Caco-2 (cell line): ENCODE measurements at regions not wholly inside any gene's neighbourhood (a gene's known extent, or its start where the extent isn't known, plus 50 kb on each side); places are given as distances from the start of the nearest gene placed in this dataset.
A peak's percentile ranks its signal among the peaks of the same experiment; 100 is the strongest.
"Not testable (repeated sequence)": the region's sequence is repeated elsewhere in the genome, so short reads cannot be mapped to it uniquely, and the experiment has no call there.

Source experiments
- BruUV-seq: library from RNA; stranded (reverse); fragments of 400-500 nt; replicated peaks from 2 replicates; lab custom pipeline; 2021; lab: Mats Ljungman, UMichigan
- CTCF ChIA-PET: fragments of 300-600 bp; sonication (Branson Sonifier 250); formaldehyde crosslinking; loops from one replicate; lab custom pipeline; 2022; ENCODE audit warnings: antibody characterized with exemption; lab: Charles Lee
- POLR2A ChIA-PET: fragments of 300-600 bp; sonication (Branson Sonifier 250); formaldehyde crosslinking; loops from one replicate; lab custom pipeline; 2022; ENCODE audit warnings: antibody characterized with exemption; lab: Charles Lee
- DNase-seq, 2 experiments: peaks; one replicate each; pipeline versions ENCODE4 v3.0.0 to v3.0.0-alpha.2; 2020 to 2022
- H3K27me3 ChIP-seq: replicated peaks from 2 replicates; pipeline ENCODE4 v1.6.0; 2011; ENCODE audit warnings: low read length; ENCODE audit not compliant: control insufficient read depth, insufficient read depth
- H3K36me3 ChIP-seq: 2 replicates; pipeline ENCODE4 v1.5.1; 2011; ENCODE audit warnings: low read length; ENCODE audit not compliant: control insufficient read depth, insufficient read depth
- H3K4me1 ChIP-seq: fragments of 250-450 bp; sonication (Bioruptor Pico); 2 replicates; pipeline ENCODE4 v1.5.1; 2020; ENCODE audit warnings: mild to moderate bottlenecking
- H3K4me3 ChIP-seq: 2 replicates; pipeline ENCODE4 v1.5.1; 2011; ENCODE audit warnings: low read depth, mild to moderate bottlenecking, control low read depth, low read length
- H3K9me3 ChIP-seq: fragments of 250-450 bp; sonication (Bioruptor Pico); 2 replicates; pipeline ENCODE4 v1.5.1; 2020; ENCODE audit warnings: mild to moderate bottlenecking, moderate library complexity
- H3K27ac Mint-ChIP-seq: one replicate; pipeline ENCODE4 v1.8.0; 2022; ENCODE audit warnings: mixed read lengths; ENCODE audit not compliant: unreplicated experiment
- H3K27me3 Mint-ChIP-seq: one replicate; pipeline ENCODE4 v1.8.0; 2022; ENCODE audit warnings: mixed read lengths; ENCODE audit not compliant: insufficient read depth, unreplicated experiment
- H3K36me3 Mint-ChIP-seq: one replicate; pipeline ENCODE4 v1.8.0; 2022; ENCODE audit warnings: mild to moderate bottlenecking, mixed read lengths; ENCODE audit not compliant: insufficient read depth, unreplicated experiment
- H3K4me1 Mint-ChIP-seq: one replicate; pipeline ENCODE4 v1.8.0; 2022; ENCODE audit warnings: low read depth, mixed read lengths; ENCODE audit not compliant: unreplicated experiment
- H3K4me3 Mint-ChIP-seq: one replicate; pipeline ENCODE4 v1.8.0; 2022; ENCODE audit warnings: mild to moderate bottlenecking, moderate library complexity, mixed read lengths; ENCODE audit not compliant: unreplicated experiment
- H3K9me3 Mint-ChIP-seq: one replicate; pipeline ENCODE4 v1.8.0; 2022; ENCODE audit warnings: mixed read lengths; ENCODE audit not compliant: unreplicated experiment
- intact Hi-C: fragments of 100-400 bp; cut with micrococcal nuclease; formaldehyde crosslinking; loops from one replicate; pipeline ENCODE4 v1.10.0; 2022; ENCODE audit not compliant: unreplicated experiment

DNA sequence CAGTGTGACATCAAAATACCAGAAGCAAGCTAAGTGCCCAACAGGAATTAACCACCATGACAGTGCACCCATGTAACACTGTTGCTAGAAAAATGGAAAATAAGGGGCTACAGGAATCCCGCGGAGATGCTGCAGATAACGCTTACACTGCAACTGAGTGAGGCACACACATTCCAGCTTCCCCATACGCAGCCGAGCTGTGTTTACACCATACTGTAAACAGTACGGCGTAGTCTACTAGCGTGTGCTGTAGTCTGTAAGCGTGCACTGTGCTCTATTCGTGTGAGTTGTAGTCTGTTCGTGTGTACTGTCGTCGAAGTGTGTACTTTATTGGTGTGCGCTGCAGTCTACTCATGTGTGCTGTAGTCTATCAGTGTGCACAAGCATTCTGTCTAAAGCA is 5372.2 kb upstream of the TPTE start:
- H3K9me3 ChIP-seq, H3K4me3 ChIP-seq, intact Hi-C loops, H3K36me3 Mint-ChIP-seq, CTCF ChIA-PET, H3K27me3 ChIP-seq, H3K4me3 Mint-ChIP-seq, H3K4me1 Mint-ChIP-seq, H3K9me3 Mint-ChIP-seq, POLR2A ChIA-PET, BruUV-seq, DNase-seq, H3K4me1 ChIP-seq, H3K27me3 Mint-ChIP-seq, H3K27ac Mint-ChIP-seq, H3K36me3 ChIP-seq: not testable (repeated sequence)

DNA sequence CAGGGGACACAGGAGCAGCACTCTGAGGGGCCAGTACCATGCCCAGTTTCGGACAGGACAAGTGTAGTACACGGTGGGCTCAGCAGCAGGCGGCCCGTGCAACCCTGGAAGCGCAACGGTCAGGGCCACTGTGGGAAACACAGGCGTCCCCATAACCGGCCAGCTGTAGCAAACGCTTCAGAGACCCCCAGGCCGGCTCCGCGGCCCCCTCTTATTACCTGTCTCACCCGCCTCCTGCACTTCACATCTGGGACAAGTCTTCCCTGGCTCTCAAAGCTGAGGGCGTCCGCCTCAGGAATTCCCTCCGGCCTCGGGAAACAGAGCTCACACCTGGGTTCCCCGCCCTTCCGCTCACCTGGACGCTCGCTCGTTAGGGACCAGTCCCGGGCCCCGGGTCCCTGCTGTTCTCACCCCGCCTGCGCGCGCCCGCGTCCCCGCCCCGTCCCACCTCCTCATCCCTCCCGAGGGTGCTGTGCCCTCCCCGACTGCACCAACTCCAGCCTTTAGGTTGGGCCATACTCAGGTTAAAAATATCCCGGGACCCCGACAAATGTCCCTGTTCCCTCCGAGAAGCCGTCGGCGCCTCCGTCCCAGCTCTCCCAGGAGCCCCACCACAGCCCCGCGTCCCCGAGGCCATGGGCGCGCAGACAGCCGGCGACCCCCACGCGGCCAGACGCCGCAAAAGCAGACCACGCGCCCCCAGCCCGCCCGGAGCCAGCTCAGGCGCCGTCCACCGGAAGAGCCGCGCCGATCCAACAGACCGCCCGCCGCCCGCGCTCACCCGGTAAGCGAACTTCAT is 5367.3 kb upstream of the TPTE start:
- H3K27me3 ChIP-seq, intact Hi-C loops, H3K4me3 Mint-ChIP-seq, H3K4me1 ChIP-seq, BruUV-seq, H3K9me3 ChIP-seq, H3K27ac Mint-ChIP-seq, H3K9me3 Mint-ChIP-seq, H3K27me3 Mint-ChIP-seq, H3K4me1 Mint-ChIP-seq, DNase-seq, H3K36me3 ChIP-seq, H3K4me3 ChIP-seq, POLR2A ChIA-PET, CTCF ChIA-PET, H3K36me3 Mint-ChIP-seq: not testable (repeated sequence)

- H3K27me3 Mint-ChIP-seq, H3K36me3 Mint-ChIP-seq, BruUV-seq, POLR2A ChIA-PET, H3K4me3 Mint-ChIP-seq, CTCF ChIA-PET, H3K27ac Mint-ChIP-seq, intact Hi-C loops, H3K9me3 ChIP-seq, H3K4me1 ChIP-seq, H3K36me3 ChIP-seq, H3K4me3 ChIP-seq, H3K9me3 Mint-ChIP-seq, H3K27me3 ChIP-seq, H3K4me1 Mint-ChIP-seq: not testable (repeated sequence)
- peak; percentile 72 to 87 for DNase-seq
Observed at GRCh38 chr21:5154641-5154982, 5366.8 kb upstream of the TPTE start.

GRCh38 chr21:5162693-5163574 is 5358.4 kb upstream of the TPTE start:
- H3K36me3 Mint-ChIP-seq, H3K4me3 ChIP-seq, CTCF ChIA-PET, H3K4me3 Mint-ChIP-seq, H3K9me3 ChIP-seq, H3K9me3 Mint-ChIP-seq, H3K27me3 ChIP-seq, H3K4me1 ChIP-seq, H3K27me3 Mint-ChIP-seq, intact Hi-C loops, BruUV-seq, H3K4me1 Mint-ChIP-seq, POLR2A ChIA-PET, DNase-seq, H3K36me3 ChIP-seq, H3K27ac Mint-ChIP-seq: not testable (repeated sequence)

DNA sequence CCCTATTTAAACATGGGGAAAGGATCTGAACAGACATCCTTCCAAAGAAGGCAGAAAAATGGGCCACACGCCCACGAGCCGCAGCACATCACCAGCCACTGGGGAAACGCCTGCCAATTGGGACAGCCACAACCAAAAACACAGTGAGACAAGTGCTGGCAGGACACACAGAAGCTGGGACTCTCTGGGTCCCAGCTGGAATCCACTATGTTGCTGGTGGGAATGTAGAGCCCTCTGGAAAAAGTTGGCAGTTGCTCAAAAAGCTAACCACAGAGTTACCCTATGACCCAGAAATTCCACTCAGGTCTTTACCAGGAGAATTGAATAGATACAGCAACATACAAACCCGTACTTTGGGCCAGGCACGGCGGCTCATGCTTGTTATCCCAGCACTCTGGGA is 5355.6 kb upstream of the TPTE start:
- H3K4me3 Mint-ChIP-seq, H3K9me3 Mint-ChIP-seq, CTCF ChIA-PET, H3K4me1 Mint-ChIP-seq, POLR2A ChIA-PET, H3K36me3 Mint-ChIP-seq, H3K27ac Mint-ChIP-seq, H3K4me3 ChIP-seq, H3K9me3 ChIP-seq, intact Hi-C loops, H3K27me3 ChIP-seq, DNase-seq, H3K36me3 ChIP-seq, BruUV-seq, H3K27me3 Mint-ChIP-seq, H3K4me1 ChIP-seq: not testable (repeated sequence)
